Glomerular endothelial cell (primary cell): ENCODE measurements at regions not wholly inside any gene's neighbourhood (a gene's known extent, or its start where the extent isn't known, plus 50 kb on each side); places are given as distances from the start of the nearest gene placed in this dataset.
"Not testable (repeated sequence)": the region's sequence is repeated elsewhere in the genome, so short reads cannot be mapped to it uniquely, and the experiment has no call there.

ENCODE experiments used
- DNase-seq: peaks from one replicate; pipeline ENCODE4 v3.0.0-alpha.2; 2011; ENCODE audit warnings: low read depth, low spot score; ENCODE audit errors: extremely low read depth

DNA sequence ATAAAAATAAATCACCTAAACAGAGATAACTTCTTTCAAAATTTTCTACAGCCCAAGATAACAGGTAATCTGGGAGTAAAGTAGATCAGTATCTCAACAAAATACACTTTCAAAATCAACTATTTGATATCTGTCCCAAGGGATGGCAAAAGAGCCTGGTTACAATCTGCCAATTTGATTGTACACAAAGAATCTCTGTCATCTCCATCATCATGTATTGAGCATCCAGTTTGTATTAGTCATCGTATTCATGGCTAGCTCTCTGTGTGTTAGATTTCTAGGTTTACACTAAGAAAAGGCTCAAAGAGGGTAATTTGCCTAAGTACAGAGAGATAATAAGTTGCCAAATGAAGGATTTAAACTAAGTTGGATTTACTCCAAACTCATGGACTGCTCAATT is 329.0 kb upstream of the NRSN1 start:
- DNase-seq = no peak

DNA sequence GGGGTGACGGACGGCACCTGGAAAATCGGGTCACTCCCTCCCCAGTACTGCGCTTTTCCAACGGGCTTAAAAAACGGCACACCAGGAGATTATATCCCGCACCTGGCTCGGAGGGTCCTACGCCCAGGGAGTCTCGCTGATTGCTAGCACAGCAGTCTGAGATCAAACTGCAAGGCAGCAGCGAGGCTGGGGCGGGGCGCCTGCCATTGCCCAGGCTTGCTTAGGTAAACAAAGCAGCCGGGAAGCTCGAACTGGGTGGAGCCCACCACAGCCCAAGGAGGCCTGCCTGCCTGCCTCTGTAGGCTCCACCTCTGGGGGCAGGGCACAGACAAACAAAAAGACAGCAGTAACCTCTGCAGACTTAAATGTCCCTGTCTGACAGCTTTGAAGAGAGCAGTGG is 321.7 kb upstream of the NRSN1 start:
- DNase-seq = not testable (repeated sequence)

GRCh38 chr6:23821141-23821540 is 304.9 kb upstream of the NRSN1 start:
- not testable (repeated sequence) for DNase-seq

DNA sequence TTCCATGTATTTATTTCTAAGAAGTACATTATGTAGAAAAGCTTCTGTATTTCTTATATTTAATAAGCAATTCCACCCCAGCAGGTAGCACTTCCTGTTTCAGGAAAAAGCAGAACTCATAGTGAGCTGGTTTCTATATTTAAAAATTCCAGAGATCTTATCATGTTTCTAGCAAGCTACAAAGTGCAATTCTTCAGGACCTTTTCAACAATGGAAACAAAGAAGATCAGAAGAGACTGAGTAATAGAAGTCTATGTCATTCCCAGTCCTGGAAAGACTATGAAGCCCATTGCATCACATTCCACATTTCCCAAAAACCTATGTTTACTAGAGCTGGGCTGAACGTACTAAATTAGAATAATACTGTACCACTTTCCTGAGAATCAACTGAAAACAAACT is 302.6 kb upstream of the NRSN1 start:
- no peak for DNase-seq

DNA sequence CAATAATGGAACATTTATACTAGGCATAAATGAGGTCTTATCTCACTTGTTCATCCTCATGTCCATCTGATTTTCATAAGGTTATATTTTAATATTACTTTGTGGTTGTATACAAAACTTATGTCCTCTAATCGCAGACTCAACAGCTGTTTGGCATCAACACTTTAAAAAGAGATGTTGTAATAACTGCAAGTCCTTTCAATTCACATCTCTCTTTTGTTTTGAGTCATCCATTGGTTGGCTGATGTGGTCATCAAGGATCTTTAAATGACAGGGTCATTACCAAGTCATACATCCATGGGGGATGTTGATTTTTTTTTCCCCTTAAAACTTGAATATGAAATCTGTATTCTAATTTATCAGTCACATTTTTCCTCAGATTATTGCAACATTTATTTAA is 299.4 kb upstream of the NRSN1 start:
- DNase-seq = no peak

GRCh38 chr6:23828861-23829260 is 297.2 kb upstream of the NRSN1 start:
- no peak for DNase-seq

GRCh38 chr6:23841116-23841515 is 284.9 kb upstream of the NRSN1 start:
- no peak for DNase-seq

DNA sequence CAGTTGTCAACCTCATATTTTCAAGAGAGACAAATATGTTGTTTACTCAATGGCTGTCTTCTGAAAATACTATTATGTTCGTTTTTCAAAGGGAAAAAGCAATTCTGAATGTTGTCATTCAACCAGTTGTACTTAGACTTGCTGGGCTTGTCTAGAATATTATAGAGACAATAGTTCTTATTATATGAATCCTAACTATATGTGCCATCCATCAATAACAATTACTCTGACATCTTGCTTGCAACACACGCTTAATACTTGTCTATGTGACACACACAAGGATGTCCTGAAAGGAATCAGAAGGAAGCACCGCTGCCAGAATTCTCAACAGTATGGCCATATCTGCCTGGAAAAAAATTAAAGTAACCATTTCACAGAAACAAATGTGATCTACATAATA is 283.3 kb upstream of the NRSN1 start:
- no peak for DNase-seq

DNA sequence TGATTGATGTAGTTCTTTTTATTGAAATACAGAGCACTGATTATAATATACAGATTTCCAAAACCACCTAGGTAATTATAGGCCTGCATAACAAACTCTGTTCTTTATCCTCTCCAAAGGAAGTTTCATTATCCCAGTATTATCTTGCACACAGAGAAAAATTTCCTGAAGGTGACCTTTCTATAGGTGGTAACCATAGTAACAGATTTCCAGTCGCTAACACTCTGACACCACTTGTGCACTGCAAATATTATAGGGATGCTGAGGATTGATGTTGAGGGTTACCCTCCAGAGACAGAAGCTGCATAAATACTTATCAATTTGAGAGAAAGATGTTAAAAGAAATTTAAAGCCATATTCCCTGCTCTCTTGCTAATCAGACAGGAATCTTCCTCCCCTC is 274.5 kb upstream of the NRSN1 start:
- DNase-seq = no peak

- not testable (repeated sequence) for DNase-seq
These were observed 272.4 kb upstream of the NRSN1 start for GRCh38 chr6:23853566-23854133.

DNA sequence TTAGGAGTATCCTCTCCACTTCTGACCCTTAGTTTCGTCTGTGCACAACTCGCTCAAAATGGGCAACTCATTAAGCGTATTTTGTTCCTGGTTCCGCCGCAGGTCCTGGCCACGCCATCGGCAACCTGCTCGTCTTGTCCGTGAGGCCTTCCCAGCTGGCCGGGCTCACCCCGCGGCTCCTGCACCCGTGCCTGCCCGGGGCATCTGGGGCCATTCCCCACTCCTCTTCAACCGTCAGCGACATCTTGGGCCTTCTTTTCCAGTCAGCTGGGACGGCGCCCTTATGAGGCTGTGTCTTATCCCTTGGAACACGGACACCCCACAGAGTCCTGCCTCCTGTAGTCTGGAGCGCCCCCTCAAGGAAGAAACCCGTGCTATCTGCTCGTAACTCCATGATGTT is 271.9 kb upstream of the NRSN1 start:
- not testable (repeated sequence) for DNase-seq

- no peak for DNase-seq
These were observed 270.4 kb upstream of the NRSN1 start for GRCh38 chr6:23855497-23856116.

- DNase-seq = no peak
These were observed 255.5 kb upstream of the NRSN1 start for GRCh38 chr6:23870496-23870895.

- no peak for DNase-seq
These were observed 252.9 kb upstream of the NRSN1 start for GRCh38 chr6:23873161-23873560.

DNA sequence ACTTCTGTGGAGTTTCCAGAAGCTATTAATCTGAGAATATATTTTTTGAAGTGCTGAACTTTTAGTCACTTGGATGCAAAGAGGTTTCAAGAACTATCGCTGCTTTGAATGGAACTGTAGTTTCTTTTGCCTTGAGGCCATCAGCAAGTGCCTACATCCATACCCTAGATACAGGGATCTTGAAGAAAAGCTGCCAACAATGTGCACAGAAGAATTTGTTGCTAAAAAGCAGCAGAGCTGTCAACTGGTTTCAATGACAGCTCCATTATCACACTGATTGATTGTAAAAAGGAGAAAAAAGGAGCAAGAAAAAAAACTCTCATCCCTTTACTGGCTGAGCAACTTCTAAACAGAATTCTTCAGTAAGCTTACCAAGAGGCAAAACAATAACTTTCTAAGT is 251.0 kb upstream of the NRSN1 start:
- DNase-seq = no peak

- DNase-seq = no peak
These were observed 246.2 kb upstream of the NRSN1 start for GRCh38 chr6:23879816-23880215.

GRCh38 chr6:23890543-23891227 is 235.3 kb upstream of the NRSN1 start:
- DNase-seq = no peak

DNA sequence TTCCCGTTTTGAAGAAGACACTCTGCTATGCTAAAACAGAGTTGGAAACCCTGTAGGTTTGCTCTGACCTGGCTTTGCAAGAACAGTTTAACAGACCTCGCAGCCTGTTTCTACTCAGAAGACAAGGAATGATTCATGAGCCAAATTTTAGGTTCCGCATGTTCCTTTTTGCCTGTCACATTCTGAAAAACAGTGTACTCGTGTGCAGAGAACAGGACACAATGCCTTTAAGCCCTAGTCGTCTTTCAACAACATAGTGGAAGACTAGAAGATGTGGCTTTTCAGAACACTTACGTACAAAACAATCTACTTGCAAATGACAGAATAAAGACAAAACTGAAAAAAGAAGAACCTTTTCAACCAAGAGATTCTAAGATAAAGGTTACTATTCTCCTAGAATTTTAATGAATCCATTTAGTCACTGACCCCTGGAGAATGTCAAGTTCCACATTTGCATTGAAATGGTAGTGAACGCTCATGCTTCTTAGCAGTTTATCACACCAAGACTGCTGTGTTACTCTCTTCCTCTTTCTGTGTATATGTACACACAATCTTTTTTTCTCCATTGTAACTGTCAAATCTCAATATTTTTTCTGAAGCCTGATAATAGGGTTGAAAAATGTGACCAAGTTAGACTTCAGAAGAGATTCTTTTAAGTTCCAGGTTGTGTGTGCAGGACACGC is 220.7 kb upstream of the NRSN1 start:
- DNase-seq = no peak

DNA sequence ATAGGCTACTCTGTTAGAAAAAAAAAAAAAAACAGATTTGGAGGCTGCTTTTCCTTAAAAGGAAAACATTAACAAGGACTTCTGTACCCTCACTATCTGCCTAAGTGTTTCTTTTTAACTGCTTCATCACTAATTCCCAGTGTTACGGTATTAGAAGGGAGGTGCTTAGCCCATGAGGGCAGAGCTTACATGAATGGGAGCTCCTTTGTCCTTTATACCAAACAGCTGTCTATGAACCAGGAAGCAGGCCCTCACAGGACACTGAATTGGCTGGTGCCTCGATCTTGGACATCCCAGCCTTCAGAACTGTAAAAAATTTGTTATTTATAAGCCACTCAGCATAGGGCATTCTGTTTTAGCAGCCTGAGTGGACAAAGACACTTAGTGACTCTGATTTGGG is 215.6 kb upstream of the NRSN1 start:
- no peak for DNase-seq

GRCh38 chr6:23927935-23928334 is 198.1 kb upstream of the NRSN1 start:
- no peak for DNase-seq

- no peak for DNase-seq
These were observed 196.8 kb upstream of the NRSN1 start for GRCh38 chr6:23929201-23929600.

GRCh38 chr6:23940466-23940865 is 185.5 kb upstream of the NRSN1 start:
- DNase-seq = no peak
